Thyroid gland (tissue), 4 donors: ENCODE measurements at regions not wholly inside any gene's neighbourhood (a gene's known extent, or its start where the extent isn't known, plus 50 kb on each side); places are given as distances from the start of the nearest gene placed in this dataset.

ENCODE experiments used
- POLR2A ChIP-seq, 2 donors: fragments of 450-650 bp; IDR thresholded peaks; one replicate each; pipeline ENCODE4 v1.6.1; 2017; ENCODE audit warnings: antibody characterized with exemption in 2 of 2, mild to moderate bottlenecking in 2 of 2, moderate library complexity in 1 of 2
- TF ChIP-seq, protein P1 (sequence below), 6 experiments: fragments of 200-600 bp in 3 of 6; fragments of 450-650 bp in 3 of 6; sonication (generic) in 3 of 6; IDR thresholded peaks; one replicate each; pipeline ENCODE4 v1.5.1; 2016 to 2019; ENCODE audit warnings: antibody characterized with exemption in 6 of 6, mild to moderate bottlenecking in 2 of 6, inconsistent platforms in 1 of 6, moderate library complexity in 1 of 6

DNA sequence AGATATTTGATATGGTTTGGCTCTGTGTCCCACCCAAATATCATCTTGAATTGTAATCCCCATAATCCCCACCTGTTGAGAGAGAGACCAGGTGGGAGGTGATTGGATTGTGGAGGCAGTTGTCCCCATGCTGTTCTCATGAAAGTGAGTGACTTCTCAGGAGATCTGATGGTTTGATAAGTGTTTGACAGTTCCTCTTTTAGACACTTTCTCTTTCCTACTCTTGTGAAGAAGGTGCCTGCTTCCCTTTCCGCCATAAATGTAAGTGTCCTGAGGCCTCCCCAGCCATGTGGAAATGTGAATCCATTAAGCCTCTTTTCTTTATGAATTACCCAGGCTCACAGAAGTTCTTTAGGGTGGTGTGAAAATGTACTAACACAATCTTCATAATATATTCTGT, 1404.0 kb upstream of the ADGRB3 start:
- TF ChIP-seq, protein P1, sequence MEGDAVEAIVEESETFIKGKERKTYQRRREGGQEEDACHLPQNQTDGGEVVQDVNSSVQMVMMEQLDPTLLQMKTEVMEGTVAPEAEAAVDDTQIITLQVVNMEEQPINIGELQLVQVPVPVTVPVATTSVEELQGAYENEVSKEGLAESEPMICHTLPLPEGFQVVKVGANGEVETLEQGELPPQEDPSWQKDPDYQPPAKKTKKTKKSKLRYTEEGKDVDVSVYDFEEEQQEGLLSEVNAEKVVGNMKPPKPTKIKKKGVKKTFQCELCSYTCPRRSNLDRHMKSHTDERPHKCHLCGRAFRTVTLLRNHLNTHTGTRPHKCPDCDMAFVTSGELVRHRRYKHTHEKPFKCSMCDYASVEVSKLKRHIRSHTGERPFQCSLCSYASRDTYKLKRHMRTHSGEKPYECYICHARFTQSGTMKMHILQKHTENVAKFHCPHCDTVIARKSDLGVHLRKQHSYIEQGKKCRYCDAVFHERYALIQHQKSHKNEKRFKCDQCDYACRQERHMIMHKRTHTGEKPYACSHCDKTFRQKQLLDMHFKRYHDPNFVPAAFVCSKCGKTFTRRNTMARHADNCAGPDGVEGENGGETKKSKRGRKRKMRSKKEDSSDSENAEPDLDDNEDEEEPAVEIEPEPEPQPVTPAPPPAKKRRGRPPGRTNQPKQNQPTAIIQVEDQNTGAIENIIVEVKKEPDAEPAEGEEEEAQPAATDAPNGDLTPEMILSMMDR (IDR thresholded peaks at IDR 0.05): no peak
- no peak for TF ChIP-seq POLR2A (IDR thresholded peaks at IDR 0.05)
